Activated CD8-positive, alpha-beta memory T cell treated with anti-CD3 and anti-CD28 coated beads for 1 hour (primary cell): ENCODE measurements at regions not wholly inside any gene's neighbourhood (a gene's known extent, or its start where the extent isn't known, plus 50 kb on each side); places are given as distances from the start of the nearest gene placed in this dataset.

Experiments used
- DNase-seq, 2 donors: peaks; one replicate each; pipeline ENCODE4 v3.0.0-alpha.2; 2020; ENCODE audit warnings: low read depth in 1 of 2; ENCODE audit errors: extremely low read depth in 1 of 2

- DNase-seq = no peak
Observed at GRCh38 chr2:43109261-43109743, 117.1 kb downstream of the ZFP36L2 start.

- no peak for DNase-seq
Observed at GRCh38 chr2:43107679-43108078, 118.7 kb downstream of the ZFP36L2 start.

DNA sequence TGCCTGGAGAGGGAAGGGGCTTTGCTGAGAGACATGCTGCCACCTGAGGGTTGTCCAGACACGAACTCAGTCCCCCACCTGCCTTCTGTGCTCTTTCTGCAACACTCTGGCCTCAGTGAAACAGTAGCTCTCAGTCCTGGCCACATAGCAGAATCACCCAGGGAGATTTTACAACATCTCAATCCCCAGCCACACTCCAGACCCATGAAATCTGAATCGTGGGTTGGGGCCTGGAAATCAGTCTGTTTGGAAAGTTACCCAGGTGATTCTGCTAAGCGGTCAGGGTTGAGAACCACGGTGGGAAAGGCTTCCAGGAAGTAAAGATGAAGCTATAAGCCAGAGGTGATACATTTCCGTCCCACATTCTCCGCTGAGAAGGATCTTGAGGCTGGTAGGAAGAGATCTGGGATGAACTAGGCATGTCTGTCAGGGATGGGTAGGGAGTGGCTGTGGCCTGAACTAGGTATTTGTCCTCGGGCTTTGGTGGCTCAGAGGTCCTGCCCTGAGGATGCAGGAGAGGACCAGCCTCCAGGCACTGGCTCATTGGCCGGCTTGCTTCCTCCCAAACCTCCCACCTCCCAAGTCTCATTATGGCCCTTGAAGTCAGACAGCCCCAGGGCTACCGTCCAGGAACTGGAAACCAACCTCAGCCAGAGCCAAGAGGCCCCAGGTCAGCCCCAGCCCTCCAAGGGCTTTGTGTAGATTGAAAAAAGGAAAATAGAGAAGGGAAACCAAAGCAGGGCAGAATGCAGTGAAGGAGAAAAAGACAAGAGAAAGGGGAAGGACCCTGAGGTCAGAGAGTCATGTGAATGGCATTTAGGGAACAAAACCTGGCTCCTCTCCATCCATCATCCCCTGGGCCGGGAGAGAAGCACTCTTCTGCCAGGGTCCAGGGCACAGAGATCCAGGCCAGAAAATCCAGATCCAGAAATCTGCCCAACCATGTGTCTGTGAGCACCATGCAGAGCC lies 119.6 kb downstream of the ZFP36L2 start:
- DNase-seq = no peak

DNA sequence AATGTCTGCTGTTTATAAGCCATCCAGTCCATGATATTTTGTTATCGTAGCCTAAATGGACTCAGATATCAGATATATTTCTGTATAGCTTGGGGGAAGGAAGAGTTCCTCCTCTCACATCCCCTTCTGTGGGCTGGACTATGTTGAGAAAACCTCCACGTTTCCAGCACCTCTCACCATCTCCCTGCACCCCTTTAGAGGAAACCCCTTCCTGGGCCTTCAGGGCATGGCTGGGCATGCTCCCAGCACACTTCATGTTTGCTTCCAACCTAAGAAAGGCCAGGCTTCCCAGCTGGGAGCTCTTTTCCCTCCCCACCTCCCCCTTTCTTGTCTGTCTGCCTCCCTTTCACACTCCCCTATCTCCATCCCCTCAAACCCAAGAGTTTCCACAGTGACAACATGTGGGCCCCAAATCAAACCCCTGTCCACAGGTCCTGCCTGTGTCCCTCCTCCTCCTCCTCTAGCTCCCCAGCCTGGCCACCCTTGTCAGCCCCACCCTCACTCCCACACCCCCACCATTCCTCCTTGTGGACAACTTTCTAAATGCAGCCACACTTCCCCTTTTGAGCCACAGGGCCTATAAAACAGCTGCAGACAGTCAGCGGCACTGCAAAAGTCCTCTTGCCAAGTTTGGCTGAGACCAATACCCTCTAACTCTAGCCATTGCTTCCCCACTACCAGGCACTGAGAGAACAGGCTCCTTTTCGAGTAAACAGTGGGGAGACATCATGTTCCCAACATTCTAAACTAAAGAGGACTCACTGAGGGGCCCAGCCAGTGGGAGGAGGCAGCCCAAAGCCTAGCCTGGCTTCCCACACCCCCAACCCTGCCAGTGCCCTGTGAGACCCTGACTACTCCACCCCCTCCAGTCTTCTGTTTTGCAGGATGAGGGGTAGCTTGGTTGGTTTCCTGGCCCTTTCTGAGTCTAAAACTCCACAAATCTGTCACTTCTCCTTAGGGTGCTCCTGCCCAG lies 120.5 kb downstream of the ZFP36L2 start:
- no peak for DNase-seq

DNA sequence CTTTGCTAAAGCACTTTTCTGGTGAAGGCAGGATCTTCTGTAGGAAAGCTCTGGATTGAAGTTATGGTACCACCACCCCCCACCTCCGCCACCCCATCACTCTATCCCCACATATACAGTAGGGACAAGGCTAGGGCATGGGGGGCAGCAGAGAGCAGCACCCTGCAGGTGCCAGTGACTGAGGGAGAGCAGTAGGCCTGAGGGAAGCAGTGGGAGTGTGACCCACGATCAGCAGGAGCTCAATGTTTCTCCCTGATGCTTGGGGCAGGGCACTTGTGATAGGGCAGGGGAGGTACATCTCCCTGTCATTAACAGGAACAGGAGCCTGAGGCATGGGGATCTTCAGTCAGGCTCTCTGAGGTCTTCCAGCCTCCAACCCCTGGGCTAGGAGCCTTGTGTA lies 121.6 kb downstream of the ZFP36L2 start:
- no peak for DNase-seq

GRCh38 chr2:43104106-43104505 lies 122.3 kb downstream of the ZFP36L2 start:
- DNase-seq = no peak

GRCh38 chr2:43103093-43103404 lies 123.4 kb downstream of the ZFP36L2 start:
- DNase-seq = no peak

DNA sequence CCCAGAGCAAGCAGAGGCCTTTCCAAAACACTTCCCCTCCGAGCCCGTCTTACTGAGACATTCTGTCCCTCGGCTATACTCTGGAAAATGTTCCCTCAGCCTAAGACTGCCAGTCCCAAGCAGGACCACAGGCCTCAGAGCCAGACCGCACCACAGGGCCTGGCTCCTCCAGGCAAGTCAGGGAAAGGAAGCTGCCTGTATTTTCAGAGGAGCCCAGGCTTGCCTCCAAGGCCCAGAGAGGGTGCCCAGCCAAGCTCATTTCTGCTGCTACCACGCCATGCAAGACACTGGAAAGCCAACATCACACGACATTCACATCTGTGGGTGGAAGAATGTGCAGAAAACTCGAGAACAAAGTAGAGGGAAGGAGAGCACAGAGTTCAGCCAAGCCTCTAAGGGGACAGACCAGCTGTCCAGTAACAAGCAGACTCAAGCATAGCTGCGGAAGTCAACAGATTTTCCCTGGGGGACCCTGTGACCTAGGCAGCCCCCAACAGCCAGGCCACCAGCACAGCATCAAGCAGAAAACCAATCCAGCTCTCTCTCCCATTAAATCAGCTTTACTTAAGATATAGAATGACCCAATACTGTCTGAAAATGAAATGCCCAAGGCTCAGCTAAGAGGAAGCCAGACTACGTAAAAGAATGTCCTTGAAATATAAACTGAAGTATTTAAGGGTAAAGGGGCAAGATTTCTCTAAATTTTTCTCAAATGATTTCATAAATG lies 123.9 kb downstream of the ZFP36L2 start:
- DNase-seq = no peak

DNA sequence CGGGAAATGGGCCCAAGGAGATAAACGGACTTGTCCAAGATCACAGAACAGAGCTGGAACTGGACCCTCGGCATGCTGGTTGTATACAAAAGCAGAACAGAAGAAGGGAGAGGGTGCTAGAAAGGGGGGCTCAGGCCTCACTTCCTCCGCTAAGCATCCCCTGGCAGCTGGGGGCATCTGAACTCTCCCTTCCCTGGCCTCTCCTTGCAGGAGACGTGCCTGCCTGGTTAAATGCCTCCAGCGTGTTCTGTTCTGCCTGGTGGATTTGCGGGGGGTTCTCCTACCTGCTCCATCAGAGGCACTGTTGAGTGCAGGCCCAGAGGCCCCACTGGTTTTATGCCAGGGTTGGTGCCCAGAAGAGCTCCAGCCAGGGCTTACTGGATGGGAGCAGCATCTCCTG lies 124.7 kb downstream of the ZFP36L2 start:
- DNase-seq = no peak

DNA sequence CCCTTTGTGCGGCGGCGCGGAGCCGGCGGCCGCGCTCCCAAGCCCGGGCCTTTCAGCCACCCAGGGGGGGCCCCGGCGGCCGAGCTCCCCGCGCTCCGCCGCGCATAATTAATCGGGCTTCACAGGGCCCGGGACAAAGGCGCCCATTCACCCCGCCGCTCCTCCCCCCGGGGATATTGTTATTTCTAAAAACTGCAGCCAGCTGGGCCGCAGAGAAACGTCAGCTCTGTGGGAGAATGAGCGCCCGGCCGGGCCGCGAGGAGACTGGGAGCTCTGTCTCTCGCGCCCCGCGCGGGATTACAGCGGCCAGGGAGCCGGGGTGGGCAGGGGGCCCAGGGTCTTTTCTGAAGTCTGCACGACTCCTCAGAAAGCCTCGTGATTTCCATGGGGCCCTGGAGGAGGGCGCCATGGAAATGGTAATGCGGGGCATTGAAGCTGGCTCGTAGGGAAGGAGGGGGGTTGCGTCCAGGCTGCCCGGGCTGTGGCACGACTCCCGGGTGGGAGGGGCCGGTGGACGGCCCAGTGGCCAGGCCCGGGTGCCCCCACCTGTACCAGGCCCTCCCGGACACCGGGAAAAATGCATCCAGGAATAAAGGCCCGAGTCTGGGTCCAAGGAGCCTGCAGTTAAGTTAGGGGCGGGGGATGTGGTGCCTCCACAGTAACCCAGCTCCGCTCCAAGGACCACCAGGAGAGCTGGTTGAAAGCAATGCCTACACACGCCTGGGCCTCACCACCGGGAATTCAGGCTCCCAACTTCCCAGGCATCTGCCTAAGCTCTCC lies 125.3 kb downstream of the ZFP36L2 start:
- DNase-seq = no peak

- no peak for DNase-seq
Observed at GRCh38 chr2:43100362-43100882, 126.0 kb downstream of the ZFP36L2 start.

DNA sequence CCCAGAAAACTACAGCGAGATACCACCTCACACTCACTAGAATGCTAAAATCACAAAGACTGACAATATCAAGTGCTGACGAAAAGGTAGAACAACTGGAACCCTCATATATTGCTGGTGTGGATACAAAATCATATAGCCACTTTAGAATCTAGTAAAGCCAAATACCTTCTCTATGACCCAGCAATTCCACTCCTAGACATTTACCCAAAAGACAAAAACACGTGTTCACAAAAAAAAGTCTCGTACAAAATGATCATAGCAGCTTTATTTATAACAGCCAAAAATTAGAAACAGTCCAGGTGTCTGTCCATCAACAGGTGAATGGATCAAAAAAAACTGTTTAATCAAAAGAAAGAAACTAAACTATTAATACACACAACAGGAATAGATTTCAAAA lies 126.6 kb downstream of the ZFP36L2 start:
- no peak for DNase-seq

GRCh38 chr2:43098539-43098938 lies 127.9 kb downstream of the ZFP36L2 start:
- no peak for DNase-seq

- no peak for DNase-seq
Observed at GRCh38 chr2:43097644-43098408, 128.6 kb downstream of the ZFP36L2 start.

DNA sequence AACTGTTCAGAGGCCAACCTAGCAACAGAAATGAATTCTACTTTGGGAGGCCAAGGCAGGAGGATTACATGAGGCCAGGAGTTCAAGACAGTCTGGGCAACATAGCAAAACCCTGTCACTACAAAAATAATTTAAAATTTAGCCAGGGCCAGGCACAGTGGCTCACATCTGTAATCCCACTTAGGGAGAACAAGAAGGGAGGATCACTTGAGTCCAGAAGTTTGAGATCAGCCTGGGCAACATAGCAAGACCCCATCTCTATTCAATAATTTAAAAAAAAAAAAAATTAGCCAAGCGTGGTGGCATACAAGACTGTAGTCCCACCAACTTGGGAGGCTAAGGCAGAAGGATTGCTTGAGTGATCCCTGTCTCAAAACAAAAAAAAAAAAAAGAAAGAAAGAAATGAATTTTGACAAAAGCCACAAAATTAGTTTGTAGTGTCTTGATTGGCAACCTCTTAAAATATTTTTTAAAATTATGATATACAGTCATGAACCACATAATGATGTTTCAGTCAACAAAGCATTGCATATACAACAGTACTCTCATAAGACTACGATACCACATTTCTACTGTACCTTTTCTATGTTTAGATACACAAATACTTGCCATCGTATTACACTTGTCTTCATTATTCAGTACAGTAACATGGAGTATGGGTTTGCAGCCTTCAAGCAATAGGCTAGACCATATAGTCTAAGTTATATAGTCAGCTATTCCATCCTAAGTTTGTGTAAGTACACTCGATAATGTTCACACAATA lies 130.7 kb downstream of the ZFP36L2 start:
- DNase-seq = no peak

GRCh38 chr2:43092520-43093179 lies 133.8 kb downstream of the ZFP36L2 start:
- DNase-seq = no peak

GRCh38 chr2:43090317-43090716 lies 136.1 kb downstream of the ZFP36L2 start:
- no peak for DNase-seq
